ENCODE measurements at regions not wholly inside any gene's neighbourhood (a gene's known extent, or its start where the extent isn't known, plus 50 kb on each side); places are given as distances from the start of the nearest gene placed in this dataset.

GRCh38 chr12:41772478-41772877 is 372.2 kb downstream of the GXYLT1 start:
- H3K9me3 ChIP-seq (ENCODE audit: insufficient read depth, low read depth, low read length) = no peaks in the 10 kb centered on the region
- H3K9ac ChIP-seq (ENCODE audit: low read depth, low read length) = no peak overlapping the region
- H3K36me3 ChIP-seq (ENCODE audit: insufficient read depth, low read length) = no peaks in the 10 kb centered on the region
- 93% methylated on average over 3 of the region's 4 CpGs for WGBS
- no peak overlapping the region for H3K27ac ChIP-seq (ENCODE audit: low read depth, low read length)
- no peaks in the 10 kb centered on the region for H3K27me3 ChIP-seq (ENCODE audit: insufficient read depth, low read length)
- H3K4me3 ChIP-seq (ENCODE audit: low read length) = no peak overlapping the region
- peaks cover 5% of the 10 kb centered on the region for H3K4me1 ChIP-seq (ENCODE audit: insufficient read depth, low read length)

- Histone ChIP-seq H3K27ac (ENCODE audit: low read depth, low read length) (no peak overlapping the region), H3K4me1 (ENCODE audit: insufficient read depth, low read length) (peaks cover 11% of the 10 kb centered on the region), H3K27me3 (ENCODE audit: insufficient read depth, low read length) (no peaks in the 10 kb centered on the region), H3K4me3 (ENCODE audit: low read length) (no peak overlapping the region), H3K9ac (ENCODE audit: low read depth, low read length) (no peak overlapping the region), H3K9me3 (ENCODE audit: insufficient read depth, low read depth, low read length) (no peaks in the 10 kb centered on the region), H3K36me3 (ENCODE audit: insufficient read depth, low read length) (no peaks in the 10 kb centered on the region)
- WGBS = 100% methylated on average over 1 of the region's 1 CpG
These were observed 374.9 kb downstream of the GXYLT1 start for GRCh38 chr12:41769810-41770209.

DNA sequence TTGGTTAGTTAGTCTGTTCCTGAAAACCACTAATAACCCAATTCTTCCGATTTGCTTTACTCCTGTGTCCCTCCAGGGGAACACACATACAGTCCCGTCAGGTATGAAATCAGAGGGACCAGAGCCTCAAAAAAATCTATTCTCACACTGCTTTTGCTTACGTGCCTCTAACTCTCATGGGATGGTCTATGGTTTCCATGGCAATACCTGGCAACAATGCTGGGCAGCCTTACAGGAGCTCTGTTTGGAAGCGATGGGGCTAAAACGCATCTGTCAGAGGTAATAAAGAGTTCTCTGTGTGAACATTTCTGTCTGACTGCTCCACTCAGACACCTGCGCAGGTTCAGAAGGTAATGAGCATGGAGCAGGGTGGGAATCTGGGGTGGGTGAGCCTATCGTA is 376.2 kb downstream of the GXYLT1 start:
- peaks cover 11% of the 10 kb centered on the region for H3K4me1 ChIP-seq (ENCODE audit: insufficient read depth, low read length)
- no peak overlapping the region for H3K27ac ChIP-seq (ENCODE audit: low read depth, low read length)
- H3K27me3 ChIP-seq (ENCODE audit: insufficient read depth, low read length) = no peaks in the 10 kb centered on the region
- H3K9ac ChIP-seq (ENCODE audit: low read depth, low read length) = no peak overlapping the region
- WGBS = 95% methylated on average over 7 of the region's 7 CpGs
- H3K36me3 ChIP-seq (ENCODE audit: insufficient read depth, low read length) = no peaks in the 10 kb centered on the region
- no peak overlapping the region for H3K4me3 ChIP-seq (ENCODE audit: low read length)
- no peaks in the 10 kb centered on the region for H3K9me3 ChIP-seq (ENCODE audit: insufficient read depth, low read depth, low read length)

GRCh38 chr12:41762691-41763090 is 382.0 kb downstream of the GXYLT1 start:
- Histone ChIP-seq H3K36me3 (ENCODE audit: insufficient read depth, low read length) (no peaks in the 10 kb centered on the region), H3K4me1 (ENCODE audit: insufficient read depth, low read length) (peaks cover 8% of the 10 kb centered on the region), H3K9me3 (ENCODE audit: insufficient read depth, low read depth, low read length) (no peaks in the 10 kb centered on the region), H3K9ac (ENCODE audit: low read depth, low read length) (no peak overlapping the region), H3K27ac (ENCODE audit: low read depth, low read length) (no peak overlapping the region), H3K27me3 (ENCODE audit: insufficient read depth, low read length) (no peaks in the 10 kb centered on the region), H3K4me3 (ENCODE audit: low read length) (no peak overlapping the region)
- 92% methylated on average over 2 of the region's 3 CpGs for WGBS

DNA sequence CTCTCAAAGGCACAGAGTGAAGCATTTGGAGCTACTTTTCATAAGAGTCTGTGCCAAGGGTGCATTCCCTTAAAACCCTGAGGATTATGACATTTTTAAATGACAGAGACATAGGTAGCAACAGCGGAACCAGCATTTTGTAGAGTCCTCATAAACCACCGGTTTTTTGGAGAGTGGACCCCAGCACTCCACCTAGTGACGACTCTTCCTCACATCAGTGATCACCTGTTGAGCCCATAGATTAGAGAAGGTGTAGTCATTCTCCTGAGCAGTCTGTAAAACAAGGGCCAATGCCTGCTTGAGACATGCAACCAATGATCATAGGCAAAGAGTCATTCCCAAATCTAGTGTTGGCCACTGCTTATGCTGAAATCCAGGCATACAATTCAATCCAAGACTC is 399.1 kb downstream of the GXYLT1 start:
- no peak overlapping the region for H3K9ac ChIP-seq (ENCODE audit: low read depth, low read length)
- WGBS = 83% methylated on average over 3 of the region's 3 CpGs
- no peaks in the 10 kb centered on the region for H3K36me3 ChIP-seq (ENCODE audit: insufficient read depth, low read length)
- no peak overlapping the region for H3K27ac ChIP-seq (ENCODE audit: low read depth, low read length)
- no peak overlapping the region for H3K4me3 ChIP-seq (ENCODE audit: low read length)
- no peaks in the 10 kb centered on the region for H3K9me3 ChIP-seq (ENCODE audit: insufficient read depth, low read depth, low read length)
- no peaks in the 10 kb centered on the region for H3K4me1 ChIP-seq (ENCODE audit: insufficient read depth, low read length)
- no peaks in the 10 kb centered on the region for H3K27me3 ChIP-seq (ENCODE audit: insufficient read depth, low read length)

DNA sequence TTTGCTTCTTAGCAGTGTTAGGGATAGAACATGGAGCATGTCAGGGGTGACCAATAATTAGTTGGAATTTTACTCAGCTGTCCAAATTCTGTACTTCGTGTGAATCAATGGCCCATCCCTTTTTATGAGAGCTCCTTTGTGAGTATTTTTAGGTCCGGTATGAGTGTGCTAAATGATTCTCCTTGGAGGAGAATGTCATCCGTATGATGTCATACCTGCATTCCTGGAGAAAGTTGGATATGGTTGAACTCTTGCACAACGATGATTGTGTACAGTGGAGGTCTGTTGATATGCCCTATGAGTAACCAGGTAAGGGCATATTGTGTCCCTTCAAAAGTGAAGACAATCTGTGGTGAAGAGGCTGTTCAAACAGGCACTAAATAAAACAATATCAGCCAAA is 400.8 kb downstream of the GXYLT1 start:
- 92% methylated on average over 4 of the region's 4 CpGs for WGBS
- Histone ChIP-seq H3K4me3 (ENCODE audit: low read length) (no peak overlapping the region), H3K27me3 (ENCODE audit: insufficient read depth, low read length) (no peaks in the 10 kb centered on the region), H3K9me3 (ENCODE audit: insufficient read depth, low read depth, low read length) (no peaks in the 10 kb centered on the region), H3K27ac (ENCODE audit: low read depth, low read length) (no peak overlapping the region), H3K4me1 (ENCODE audit: insufficient read depth, low read length) (no peaks in the 10 kb centered on the region), H3K9ac (ENCODE audit: low read depth, low read length) (no peak overlapping the region), H3K36me3 (ENCODE audit: insufficient read depth, low read length) (no peaks in the 10 kb centered on the region)

DNA sequence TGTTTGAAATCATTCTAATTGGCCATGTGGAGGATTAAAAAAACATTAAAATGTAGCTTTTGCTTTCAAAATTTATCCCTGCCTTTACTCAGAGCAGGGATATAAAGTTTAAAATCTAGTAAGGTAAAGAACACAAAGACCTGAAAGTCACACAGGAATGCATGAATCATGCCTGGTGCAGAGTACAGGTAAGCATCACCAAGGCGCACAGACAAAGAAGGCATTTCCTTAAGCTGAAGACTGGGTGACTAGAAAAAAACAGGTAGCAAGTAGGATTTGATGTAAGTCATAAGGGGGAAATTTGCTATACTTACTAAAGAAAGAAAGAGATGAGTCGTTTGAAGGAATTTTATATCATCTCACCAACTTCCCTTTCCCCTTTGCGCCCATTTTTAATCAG is 405.6 kb downstream of the GXYLT1 start:
- WGBS = 88% methylated on average over 1 of the region's 3 CpGs

DNA sequence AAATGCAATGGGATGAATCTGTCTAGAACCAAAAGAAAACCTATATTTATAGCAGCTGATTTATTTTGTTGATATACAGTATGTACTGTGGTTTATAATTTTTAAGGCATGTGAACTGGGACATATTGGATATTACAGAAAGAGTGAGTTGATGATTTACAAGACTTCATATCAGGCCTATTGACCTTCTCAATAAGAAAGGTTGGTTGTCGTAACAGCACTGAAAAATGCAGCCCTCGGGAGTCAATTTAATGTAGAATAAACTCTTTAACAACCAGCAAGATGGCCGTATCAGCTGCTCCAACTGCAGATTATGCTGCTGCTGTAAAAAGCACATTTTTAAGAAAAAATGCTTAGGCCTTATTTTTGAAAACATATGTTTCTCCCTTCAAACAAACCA is 407.3 kb downstream of the GXYLT1 start:
- Histone ChIP-seq H3K27me3 (ENCODE audit: insufficient read depth, low read length) (no peaks in the 10 kb centered on the region), H3K27ac (ENCODE audit: low read depth, low read length) (no peak overlapping the region), H3K9ac (ENCODE audit: low read depth, low read length) (no peak overlapping the region), H3K4me3 (ENCODE audit: low read length) (no peak overlapping the region), H3K4me1 (ENCODE audit: insufficient read depth, low read length) (peaks cover 8% of the 10 kb centered on the region; the same call in 1 of the 2 replicates), H3K9me3 (ENCODE audit: insufficient read depth, low read depth, low read length) (no peaks in the 10 kb centered on the region), H3K36me3 (ENCODE audit: insufficient read depth, low read length) (no peaks in the 10 kb centered on the region)
- WGBS = 92% methylated on average over 3 of the region's 3 CpGs

More for the DNA sequence above, 405.6 kb downstream of the GXYLT1 start:
- Histone ChIP-seq H3K9ac (ENCODE audit: low read depth, low read length) (no peak overlapping the region), H3K36me3 (ENCODE audit: insufficient read depth, low read length) (no peaks in the 10 kb centered on the region), H3K9me3 (ENCODE audit: insufficient read depth, low read depth, low read length) (no peaks in the 10 kb centered on the region), H3K27me3 (ENCODE audit: insufficient read depth, low read length) (no peaks in the 10 kb centered on the region), H3K4me3 (ENCODE audit: low read length) (no peak overlapping the region), H3K27ac (ENCODE audit: low read depth, low read length) (no peak overlapping the region), H3K4me1 (ENCODE audit: insufficient read depth, low read length) (peaks cover 8% of the 10 kb centered on the region; the same call in 1 of the 2 replicates)

- H3K9me3 ChIP-seq (ENCODE audit: insufficient read depth, low read depth, low read length) = no peaks in the 10 kb centered on the region
- 90% methylated on average over 1 of the region's 1 CpG for WGBS
- no peak overlapping the region for H3K27ac ChIP-seq (ENCODE audit: low read depth, low read length)
- H3K4me1 ChIP-seq (ENCODE audit: insufficient read depth, low read length) = peaks cover 12% of the 10 kb centered on the region; the same call in 1 of the 2 replicates
- no peaks in the 10 kb centered on the region for H3K27me3 ChIP-seq (ENCODE audit: insufficient read depth, low read length)
- no peak overlapping the region for H3K9ac ChIP-seq (ENCODE audit: low read depth, low read length)
- H3K4me3 ChIP-seq (ENCODE audit: low read length) = no peak overlapping the region
- H3K36me3 ChIP-seq (ENCODE audit: insufficient read depth, low read length) = no peaks in the 10 kb centered on the region
These were observed 408.2 kb downstream of the GXYLT1 start for GRCh38 chr12:41736436-41736835.

DNA sequence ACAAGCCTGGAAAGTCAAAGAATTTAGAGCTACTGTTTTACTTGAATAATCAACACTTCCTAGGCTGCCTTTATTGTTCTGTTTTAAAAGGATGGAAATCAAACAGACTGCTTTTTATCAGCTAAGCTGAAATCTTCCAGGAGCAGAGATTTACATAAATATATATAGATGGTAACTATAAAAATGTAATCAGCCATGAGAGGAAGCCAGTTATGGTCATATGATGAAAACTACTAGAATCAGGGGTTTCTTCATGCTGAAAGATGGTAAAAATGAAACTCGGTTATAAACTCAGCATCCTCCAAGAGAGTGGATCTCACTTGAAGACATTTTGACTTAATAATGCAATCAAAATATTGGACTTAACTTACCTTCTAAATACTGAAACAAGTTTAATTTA is 413.0 kb downstream of the GXYLT1 start:
- Histone ChIP-seq H3K27me3 (ENCODE audit: insufficient read depth, low read length) (no peaks in the 10 kb centered on the region), H3K9me3 (ENCODE audit: insufficient read depth, low read depth, low read length) (no peaks in the 10 kb centered on the region), H3K4me1 (ENCODE audit: insufficient read depth, low read length) (peaks cover 11% of the 10 kb centered on the region; the same call in 1 of the 2 replicates), H3K4me3 (ENCODE audit: low read length) (no peak overlapping the region), H3K36me3 (ENCODE audit: insufficient read depth, low read length) (no peaks in the 10 kb centered on the region), H3K9ac (ENCODE audit: low read depth, low read length) (no peak overlapping the region), H3K27ac (ENCODE audit: low read depth, low read length) (no peak overlapping the region)
- 80% methylated on average over 1 of the region's 1 CpG for WGBS

GRCh38 chr12:41731061-41731460 is 413.6 kb downstream of the GXYLT1 start:
- no peak overlapping the region for H3K27ac ChIP-seq (ENCODE audit: low read depth, low read length)
- no peaks in the 10 kb centered on the region for H3K9me3 ChIP-seq (ENCODE audit: insufficient read depth, low read depth, low read length)
- no peak overlapping the region for H3K4me3 ChIP-seq (ENCODE audit: low read length)
- no peaks in the 10 kb centered on the region for H3K27me3 ChIP-seq (ENCODE audit: insufficient read depth, low read length)
- H3K4me1 ChIP-seq (ENCODE audit: insufficient read depth, low read length) = peaks cover 11% of the 10 kb centered on the region; the same call in 1 of the 2 replicates
- no peak overlapping the region for H3K9ac ChIP-seq (ENCODE audit: low read depth, low read length)
- 92% methylated on average over 2 of the region's 2 CpGs for WGBS
- H3K36me3 ChIP-seq (ENCODE audit: insufficient read depth, low read length) = no peaks in the 10 kb centered on the region

DNA sequence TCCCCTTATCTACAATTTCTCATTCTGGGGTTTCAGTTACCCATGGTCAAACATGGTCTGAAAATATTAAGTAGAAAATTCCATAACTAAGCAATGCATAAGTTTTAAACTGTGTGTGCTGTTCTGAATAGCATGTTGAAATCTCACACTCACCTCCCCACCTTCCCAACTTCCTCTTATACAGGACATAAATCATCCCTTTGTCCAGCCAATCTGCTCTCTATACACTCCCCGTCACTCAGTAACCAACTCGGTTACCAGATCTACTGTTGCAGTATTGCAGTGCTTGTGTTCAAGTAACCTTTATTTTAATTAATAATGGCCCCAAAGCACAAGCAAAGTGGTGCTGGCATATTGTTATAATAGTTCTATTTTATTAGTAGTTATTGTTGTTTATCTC is 420.5 kb downstream of the GXYLT1 start:
- H3K9ac ChIP-seq (ENCODE audit: low read depth, low read length) = no peak overlapping the region
- no peaks in the 10 kb centered on the region for H3K27me3 ChIP-seq (ENCODE audit: insufficient read depth, low read length)
- H3K9me3 ChIP-seq (ENCODE audit: insufficient read depth, low read depth, low read length) = no peaks in the 10 kb centered on the region
- H3K4me3 ChIP-seq (ENCODE audit: low read length) = no peak overlapping the region
- peaks cover 13% of the 10 kb centered on the region; the same call in 1 of the 2 replicates for H3K4me1 ChIP-seq (ENCODE audit: insufficient read depth, low read length)
- H3K36me3 ChIP-seq (ENCODE audit: insufficient read depth, low read length) = no peaks in the 10 kb centered on the region
- H3K27ac ChIP-seq (ENCODE audit: low read depth, low read length) = no peak overlapping the region
- WGBS = 97% methylated on average over 2 of the region's 2 CpGs
